HG03442 (cell line): ENCODE measurements at regions not wholly inside any gene's neighbourhood (a gene's known extent, or its start where the extent isn't known, plus 50 kb on each side); places are given as distances from the start of the nearest gene placed in this dataset.
"Not testable (repeated sequence)": the region's sequence is repeated elsewhere in the genome, so short reads cannot be mapped to it uniquely, and the experiment has no call there.

Source experiments
- ATAC-seq: cut with Tn5 transposase; IDR thresholded peaks from one replicate; pipeline ENCODE4 v1.9.1; 2021; ENCODE audit warnings: mild to moderate bottlenecking, moderate library complexity; ENCODE audit not compliant: unreplicated experiment

DNA sequence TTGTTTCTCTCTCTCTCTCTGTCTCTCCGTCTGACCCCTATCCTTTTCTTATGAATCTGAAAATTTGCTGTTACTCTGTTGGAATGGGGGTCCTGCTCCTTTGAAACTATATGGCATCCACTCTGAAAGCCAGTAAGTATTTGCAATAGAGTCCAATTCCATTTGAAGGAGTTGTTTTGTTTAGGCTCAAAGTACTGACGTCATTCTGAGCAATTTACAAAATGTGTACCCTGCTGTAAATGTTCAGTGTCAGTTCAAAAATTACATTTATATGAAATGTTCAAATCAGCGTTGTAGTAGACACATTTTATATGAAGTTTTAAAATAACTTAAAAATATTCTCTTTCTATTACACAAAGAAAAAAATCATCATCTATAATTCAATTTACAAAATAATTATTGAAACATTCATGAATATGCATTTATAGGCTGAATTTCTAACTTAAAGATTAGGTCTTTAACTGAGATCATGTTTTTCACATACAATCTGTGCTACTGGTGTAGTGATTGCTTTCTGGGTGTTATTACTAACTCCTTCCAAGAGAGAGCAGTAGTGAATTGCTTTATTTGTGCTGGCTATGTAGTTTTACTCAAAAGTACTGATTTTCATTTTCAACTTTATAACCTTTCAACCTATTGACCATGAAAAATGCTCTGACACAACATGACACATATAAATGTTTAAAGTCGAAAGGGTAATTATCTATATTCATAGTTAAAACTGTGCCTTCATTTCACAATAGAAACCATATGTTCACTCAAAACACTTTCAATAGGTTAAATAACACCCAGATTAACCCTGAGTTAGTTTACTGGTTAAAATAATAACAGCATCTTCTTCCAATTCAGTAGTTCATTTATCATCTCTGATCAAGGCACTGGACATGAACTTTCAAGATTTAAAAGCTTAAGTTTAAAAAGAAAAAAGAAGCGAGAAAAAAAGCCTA is 253.1 kb upstream of the ADGRL4 start:
- peak; percentile 65 for ATAC-seq

DNA sequence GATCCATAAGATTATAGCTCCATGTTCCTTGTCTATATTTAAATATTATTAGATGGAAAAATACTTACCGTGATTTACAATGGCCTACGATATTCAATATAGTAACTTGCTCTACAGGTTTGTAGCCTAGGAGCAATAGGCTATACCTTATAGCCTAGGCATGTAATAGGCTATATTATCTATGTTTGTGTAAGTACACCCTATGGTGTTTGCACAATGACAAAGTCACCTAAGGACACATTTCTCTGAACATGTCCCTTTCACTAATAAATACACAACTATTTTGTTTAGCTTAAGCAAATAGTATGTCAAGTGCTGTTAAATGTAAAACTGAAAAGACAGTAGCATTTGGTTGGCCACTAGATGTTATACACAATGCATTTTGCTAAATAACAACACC is 248.9 kb upstream of the ADGRL4 start:
- no peak for ATAC-seq

DNA sequence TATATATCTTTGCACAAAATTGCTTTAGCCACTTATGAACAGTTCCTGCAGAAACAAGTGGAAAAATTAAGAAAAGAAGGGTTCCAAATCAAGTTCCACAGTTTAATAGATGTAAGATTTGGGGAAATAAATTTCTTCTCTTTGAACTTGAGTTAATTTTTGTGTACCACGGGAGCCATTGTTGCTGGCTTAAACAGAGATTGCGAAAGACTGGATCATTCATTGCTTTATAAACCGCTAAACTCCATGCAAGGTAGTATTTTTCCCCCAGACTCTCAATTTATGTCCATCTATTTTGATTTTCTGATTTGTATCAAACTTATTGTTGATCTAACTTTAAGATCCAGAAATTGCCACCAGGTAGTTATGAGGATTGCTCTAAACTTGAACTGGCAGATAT is 246.1 kb upstream of the ADGRL4 start:
- no peak for ATAC-seq

DNA sequence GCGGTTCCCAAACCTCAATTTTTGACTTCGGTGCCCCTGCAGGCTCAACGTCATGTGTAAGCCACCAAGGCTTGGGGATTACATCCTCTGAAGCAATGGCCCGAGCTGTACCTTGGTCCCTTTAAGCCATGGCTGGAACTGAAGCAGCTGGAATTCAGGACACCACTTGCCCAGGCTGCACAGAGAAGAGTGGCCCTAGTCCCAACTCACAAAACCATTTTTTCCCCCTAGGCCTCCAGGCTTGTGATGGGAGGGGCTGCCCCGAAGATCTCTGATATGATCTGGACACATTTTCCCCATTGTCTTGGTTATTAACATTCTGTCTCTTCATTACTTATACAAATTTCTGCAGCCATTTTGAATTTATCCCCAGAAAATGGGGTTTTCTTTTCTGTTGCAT is 233.3 kb upstream of the ADGRL4 start:
- no peak for ATAC-seq

GRCh38 chr1:79235301-79236002 is 228.9 kb upstream of the ADGRL4 start:
- no peak for ATAC-seq

- ATAC-seq, result no peak
These were observed 226.3 kb upstream of the ADGRL4 start for GRCh38 chr1:79232818-79233217.

DNA sequence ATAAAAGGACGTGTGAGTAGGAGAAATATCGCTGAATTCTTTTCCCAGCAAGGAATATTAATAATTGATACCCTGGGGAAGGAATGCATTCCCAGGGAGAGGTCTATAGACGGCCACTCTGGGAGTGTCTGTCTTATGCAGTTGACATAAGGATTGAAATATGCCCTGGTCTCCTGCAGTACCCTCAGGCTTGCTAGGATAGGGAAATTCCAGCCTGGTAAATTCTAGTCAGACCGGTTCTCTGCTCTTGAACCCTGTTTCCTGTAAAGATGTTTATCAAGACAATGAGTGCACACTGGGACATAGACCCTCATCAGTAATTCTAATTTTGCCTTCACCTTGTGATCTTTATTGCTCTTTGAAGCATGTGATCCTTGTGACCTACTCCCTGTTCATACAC is 224.2 kb upstream of the ADGRL4 start:
- not testable (repeated sequence) for ATAC-seq

- no peak for ATAC-seq
These were observed 220.4 kb upstream of the ADGRL4 start for GRCh38 chr1:79226963-79227362.

DNA sequence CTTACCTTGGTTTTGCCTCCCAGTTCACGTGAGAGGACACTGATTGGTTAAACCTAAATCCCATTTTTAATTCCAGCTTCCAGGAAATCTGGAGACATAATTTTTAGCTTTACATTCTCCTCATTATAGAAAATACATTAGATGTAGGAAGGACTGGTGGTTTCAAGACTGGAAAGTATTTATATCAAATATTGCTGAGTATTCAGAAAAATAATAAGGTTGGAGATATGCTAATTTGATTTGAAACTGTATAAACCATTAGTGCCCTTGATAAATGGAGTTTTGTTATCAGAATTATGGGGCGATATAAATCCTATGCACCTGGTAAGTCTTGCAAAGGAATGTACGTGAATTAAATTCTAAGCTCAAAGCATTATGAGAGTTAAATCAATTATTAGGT is 218.0 kb upstream of the ADGRL4 start:
- no peak for ATAC-seq

DNA sequence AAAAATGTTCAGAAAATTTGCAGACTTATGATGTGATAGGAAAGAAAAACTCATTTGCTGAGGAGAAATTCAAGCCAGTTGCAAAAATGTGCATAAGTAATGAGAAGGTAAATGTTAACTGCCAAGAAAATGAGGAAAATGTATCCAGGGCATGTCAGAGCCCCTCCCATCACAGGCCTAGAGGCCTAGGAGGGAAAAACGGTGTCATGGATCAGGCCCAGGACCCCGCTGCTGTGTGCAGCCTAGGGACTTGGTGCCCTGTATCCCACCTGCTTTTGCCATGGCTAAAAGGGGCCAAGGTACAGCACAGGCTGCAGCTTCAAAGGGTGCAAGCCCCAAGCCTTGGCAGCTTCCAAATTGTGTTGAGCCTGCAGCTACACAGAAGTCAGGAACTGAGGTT is 214.0 kb upstream of the ADGRL4 start:
- ATAC-seq, result no peak

DNA sequence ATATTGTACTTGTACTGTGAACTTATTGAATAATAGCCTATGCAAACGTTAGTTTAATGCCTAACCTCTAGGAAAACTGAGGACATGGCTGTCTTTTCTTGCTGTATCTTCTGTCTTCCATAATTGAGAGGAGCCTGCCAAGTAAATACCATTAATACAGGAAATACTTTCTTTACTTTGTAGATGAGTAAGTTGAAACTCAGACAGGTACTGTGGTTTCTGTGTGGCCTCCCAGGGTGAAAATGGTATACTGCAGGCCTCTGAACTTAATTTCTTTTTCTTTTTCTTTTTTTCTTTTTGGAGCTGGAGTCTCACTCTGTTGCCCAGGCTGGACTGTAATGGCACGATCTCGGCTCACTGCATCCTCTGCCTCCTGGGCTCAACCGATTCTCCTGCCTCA is 208.8 kb upstream of the ADGRL4 start:
- no peak for ATAC-seq

DNA sequence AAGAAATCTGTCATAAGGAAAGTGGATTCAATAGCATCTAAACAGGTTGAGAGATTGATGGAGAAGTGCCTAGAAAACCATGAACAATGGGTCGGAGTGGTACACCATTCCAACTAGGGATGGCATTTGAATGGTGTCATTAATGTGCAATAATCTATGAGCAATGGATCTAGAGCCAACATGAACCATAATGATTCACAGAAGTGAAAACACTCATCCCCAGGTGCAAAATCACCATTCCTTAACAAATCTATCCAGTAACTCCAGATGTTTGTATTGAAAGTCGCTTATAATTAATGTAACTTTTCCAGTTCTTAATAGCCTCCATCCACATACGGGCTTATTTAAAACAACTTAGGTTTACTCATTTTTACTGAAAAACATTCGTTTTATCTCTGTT is 201.3 kb upstream of the ADGRL4 start:
- ATAC-seq, result no peak

GRCh38 chr1:79207331-79207730 is 200.8 kb upstream of the ADGRL4 start:
- ATAC-seq, result no peak

DNA sequence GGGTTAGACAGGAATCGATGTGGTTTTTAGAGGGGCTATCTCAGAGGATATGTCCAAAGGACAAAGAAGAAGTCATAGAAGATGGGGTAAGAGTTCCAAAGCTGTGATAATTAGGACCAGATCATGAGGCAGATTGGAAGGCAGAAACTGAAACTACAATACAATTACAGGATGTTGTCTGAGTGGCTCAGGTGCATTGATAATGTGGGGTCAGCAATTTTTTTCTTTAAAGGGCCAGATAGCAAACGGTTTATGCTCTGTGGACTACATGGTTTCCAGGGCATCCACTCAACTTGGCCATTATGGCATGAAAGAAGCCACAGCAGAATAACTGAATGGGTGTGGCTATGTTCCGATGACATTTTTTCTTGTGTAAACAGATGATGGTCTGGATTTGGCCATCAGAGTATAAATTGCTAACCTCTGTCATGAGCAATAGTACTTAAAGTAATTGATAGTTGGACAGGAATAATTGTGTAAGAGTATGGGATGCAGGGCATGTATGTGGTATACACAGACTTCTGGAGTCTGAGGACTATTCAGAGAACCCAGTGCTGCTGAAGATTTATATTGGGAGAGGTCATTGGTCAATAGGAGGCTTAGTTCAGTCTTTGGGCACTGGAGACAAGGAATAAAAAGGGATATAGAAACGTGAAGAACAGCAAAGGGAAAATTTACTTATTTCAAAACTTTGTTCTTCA is 198.4 kb upstream of the ADGRL4 start:
- ATAC-seq, result no peak

DNA sequence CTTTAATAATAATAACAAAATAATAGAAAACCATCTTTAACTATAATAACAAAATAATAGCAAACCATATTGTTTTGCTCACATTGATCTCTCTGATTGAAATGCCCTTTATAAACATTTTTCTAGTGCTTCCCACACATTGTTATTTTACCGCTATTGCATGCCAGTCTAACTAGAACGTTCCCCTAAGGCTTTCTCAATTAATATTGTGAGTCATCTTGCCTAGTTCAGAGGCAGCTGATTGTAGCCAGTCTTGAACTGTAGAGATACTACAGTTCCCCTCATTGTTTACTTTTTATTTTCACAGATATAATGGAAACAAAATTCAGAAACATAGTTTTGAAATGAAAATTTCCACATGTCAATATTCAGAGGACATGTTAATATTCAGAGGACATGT is 192.3 kb upstream of the ADGRL4 start:
- ATAC-seq, result no peak

- ATAC-seq, result no peak
These were observed 190.9 kb upstream of the ADGRL4 start for GRCh38 chr1:79197421-79197820.

DNA sequence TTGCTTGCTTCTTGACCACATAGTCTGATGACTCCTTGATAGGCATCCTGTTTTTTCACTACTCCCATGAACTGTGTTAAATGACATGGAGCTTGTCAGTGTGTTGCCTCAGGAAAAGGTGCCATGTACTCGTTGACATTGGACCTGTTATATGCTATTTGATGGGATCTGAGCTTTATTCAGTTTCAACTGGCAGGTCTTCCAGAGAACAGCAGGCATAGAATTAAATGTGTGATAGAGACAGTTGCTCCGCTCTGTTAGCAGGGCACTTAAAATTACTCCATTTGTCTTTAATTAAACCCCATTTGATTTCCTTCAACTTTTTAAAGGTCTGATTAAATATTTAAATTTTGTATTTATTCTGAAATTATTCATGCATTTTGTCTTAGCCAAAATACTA is 189.7 kb upstream of the ADGRL4 start:
- ATAC-seq, result no peak

DNA sequence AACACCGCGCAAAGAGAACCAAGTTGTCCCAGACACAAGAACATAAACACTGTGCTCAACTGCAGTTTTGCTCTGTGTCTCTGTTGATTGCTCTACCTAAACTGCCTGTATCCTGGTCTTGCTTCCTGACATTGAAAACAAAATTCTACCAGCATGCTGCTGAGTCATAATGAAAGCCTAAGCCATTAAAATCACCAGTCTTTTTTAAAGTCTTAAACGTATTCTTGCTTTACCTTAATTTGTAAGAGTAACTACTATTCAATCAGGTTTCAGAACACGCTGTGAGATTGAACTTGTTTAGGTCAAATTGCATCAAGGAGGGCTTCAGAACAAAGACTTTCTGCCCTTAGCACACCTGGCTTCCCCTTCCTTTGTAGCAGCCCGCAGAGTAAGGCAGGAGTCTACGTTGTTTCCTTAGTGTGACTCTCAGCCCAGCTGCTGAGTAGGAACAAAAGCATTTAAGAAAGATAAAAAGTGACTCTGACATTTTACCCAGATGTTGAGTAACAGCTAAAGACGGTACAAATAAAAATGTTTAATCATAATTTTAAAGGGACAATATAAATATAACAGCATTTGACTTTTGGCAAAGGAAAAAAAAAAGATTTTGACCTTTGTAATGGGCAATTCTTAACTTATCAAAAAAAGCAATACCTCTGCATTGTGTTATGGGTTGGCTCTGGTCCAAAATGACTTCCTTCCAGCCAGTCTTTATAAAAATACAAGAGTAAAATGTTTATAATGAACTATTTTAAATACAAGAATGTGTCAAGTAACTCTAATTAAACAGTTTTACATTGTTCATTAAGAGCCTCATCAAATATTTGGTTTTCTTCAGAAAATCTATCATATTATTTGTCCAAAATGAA is 186.9 kb upstream of the ADGRL4 start:
- peak; percentile 58 for ATAC-seq

DNA sequence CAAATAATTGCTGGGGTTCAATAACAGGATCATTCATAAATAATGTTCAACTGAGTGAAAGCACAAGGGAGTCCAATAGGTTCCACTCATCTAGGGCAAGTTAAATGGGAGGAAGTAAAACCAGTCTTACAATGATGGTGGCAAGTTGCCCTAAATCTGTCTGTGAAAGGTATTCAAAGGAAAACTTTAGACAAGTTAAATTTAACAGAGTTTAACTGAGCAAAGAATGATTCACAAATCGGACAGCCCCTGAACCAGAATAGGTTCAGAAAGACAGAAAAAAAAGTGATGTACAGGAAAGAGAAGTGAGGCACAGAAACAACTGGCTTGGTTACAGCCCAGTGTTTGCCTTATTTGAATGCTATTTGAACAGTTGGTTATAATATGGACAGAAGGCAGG is 183.5 kb upstream of the ADGRL4 start:
- ATAC-seq, result peak; percentile 37

- no peak for ATAC-seq
These were observed 181.8 kb upstream of the ADGRL4 start for GRCh38 chr1:79188337-79188736.

DNA sequence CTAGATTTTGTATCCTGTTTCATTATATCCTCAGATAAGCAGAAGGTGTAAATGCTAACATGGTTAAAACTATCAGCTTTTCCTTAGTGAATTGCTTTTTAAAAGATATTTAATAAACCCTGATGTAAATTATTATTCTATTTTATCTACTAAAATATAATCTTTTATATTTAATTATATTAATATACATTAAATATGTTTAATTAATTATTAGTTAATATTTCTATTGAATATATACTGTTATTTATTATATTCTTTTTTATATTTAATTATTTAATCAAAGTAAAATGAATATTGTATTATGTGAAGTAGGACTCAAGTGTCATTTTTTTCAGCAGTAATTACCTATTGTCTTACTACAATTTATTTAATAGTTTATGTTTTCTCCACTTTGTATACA is 179.7 kb upstream of the ADGRL4 start:
- no peak for ATAC-seq
